ENCODE measurements at regions not wholly inside any gene's neighbourhood (a gene's known extent, or its start where the extent isn't known, plus 50 kb on each side); places are given as distances from the start of the nearest gene placed in this dataset.

DNA sequence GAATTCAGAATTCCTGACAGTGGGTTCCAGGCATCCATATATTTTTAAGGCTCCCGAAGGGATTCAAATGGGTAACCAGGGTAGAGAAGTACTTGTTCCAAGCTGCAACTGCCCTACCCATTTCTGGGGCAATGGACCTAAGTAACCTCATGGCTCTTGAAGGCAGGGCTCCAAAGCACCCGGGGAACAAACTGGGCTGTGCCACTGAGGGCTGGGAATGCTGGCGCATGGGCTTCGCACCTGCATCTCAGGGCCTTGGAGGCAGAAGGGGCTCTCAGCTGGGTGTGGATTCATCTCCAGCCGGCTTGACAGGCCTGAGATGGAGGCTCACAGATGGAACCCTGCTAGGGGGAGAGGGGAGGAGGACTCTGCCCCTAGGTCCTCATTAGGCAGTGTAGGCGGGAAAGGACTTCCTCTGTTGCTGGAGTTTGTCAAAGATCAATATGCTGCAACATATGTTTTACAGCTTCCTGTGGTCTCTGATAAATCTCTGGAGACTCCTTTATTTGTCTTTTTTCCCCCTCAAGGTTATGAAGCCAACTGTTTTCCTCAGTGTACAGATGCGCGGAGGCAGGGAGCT, 232.3 kb upstream of the NLRP1 start:
- TF ChIP-seq, protein P1, sequence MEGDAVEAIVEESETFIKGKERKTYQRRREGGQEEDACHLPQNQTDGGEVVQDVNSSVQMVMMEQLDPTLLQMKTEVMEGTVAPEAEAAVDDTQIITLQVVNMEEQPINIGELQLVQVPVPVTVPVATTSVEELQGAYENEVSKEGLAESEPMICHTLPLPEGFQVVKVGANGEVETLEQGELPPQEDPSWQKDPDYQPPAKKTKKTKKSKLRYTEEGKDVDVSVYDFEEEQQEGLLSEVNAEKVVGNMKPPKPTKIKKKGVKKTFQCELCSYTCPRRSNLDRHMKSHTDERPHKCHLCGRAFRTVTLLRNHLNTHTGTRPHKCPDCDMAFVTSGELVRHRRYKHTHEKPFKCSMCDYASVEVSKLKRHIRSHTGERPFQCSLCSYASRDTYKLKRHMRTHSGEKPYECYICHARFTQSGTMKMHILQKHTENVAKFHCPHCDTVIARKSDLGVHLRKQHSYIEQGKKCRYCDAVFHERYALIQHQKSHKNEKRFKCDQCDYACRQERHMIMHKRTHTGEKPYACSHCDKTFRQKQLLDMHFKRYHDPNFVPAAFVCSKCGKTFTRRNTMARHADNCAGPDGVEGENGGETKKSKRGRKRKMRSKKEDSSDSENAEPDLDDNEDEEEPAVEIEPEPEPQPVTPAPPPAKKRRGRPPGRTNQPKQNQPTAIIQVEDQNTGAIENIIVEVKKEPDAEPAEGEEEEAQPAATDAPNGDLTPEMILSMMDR (IDR thresholded peaks at IDR 0.05 in 8 of 11, conservative IDR thresholded peaks at IDR 0.05 in 3 of 11), result no peak
- TF ChIP-seq POLR2A (IDR thresholded peaks at IDR 0.05) (no peak), POLR2AphosphoS5 (IDR thresholded peaks at IDR 0.05) (no peak)

Measured in spleen (tissue), 7 donors.